Adrenal gland (tissue), 5 donors: ENCODE measurements at regions not wholly inside any gene's neighbourhood (a gene's known extent, or its start where the extent isn't known, plus 50 kb on each side); places are given as distances from the start of the nearest gene placed in this dataset.

Source experiments
- CTCF ChIP-seq, 6 experiments: fragments of 450-650 bp in 4 of 6; fragments of 200-600 bp in 2 of 6; sonication (generic) in 1 of 6; IDR thresholded peaks; 1 replicate in 5 of 6; 2 replicates in 1 of 6; pipeline versions ENCODE4 v1.5.1 to v1.8.0; 2016 to 2021; ENCODE audit warnings: antibody characterized with exemption in 6 of 6, mild to moderate bottlenecking in 2 of 6, moderate library complexity in 1 of 6
- POLR2A ChIP-seq, 2 donors: fragments of 450-650 bp; IDR thresholded peaks; one replicate each; pipeline ENCODE4 v1.6.1; 2017; ENCODE audit warnings: antibody characterized with exemption in 2 of 2, mild to moderate bottlenecking in 2 of 2, moderate library complexity in 1 of 2
- donor health status: DM: no; HTN: no; CAD: no.

- TF ChIP-seq CTCF (IDR thresholded peaks at IDR 0.05) = no peak
- no peak for TF ChIP-seq POLR2A (IDR thresholded peaks at IDR 0.05)
Observed at GRCh38 chr10:85151506-85151905, 823.1 kb downstream of the CCSER2 start.
